T-helper 1 cell treated with Interleukin-12 subunit alpha and Interleukin-12 subunit beta and Interleukin-4 antibody, amounts not matched to agents 30 ng/mL and 1 ng/mL, for 36 hours (primary cell): ENCODE measurements at regions not wholly inside any gene's neighbourhood (a gene's known extent, or its start where the extent isn't known, plus 50 kb on each side); places are given as distances from the start of the nearest gene placed in this dataset.

Experiments used
- intact Hi-C: fragments of 100-400 bp; cut with micrococcal nuclease; formaldehyde crosslinking; loops from one replicate; pipeline ENCODE4 v1.15.1; 2024

DNA sequence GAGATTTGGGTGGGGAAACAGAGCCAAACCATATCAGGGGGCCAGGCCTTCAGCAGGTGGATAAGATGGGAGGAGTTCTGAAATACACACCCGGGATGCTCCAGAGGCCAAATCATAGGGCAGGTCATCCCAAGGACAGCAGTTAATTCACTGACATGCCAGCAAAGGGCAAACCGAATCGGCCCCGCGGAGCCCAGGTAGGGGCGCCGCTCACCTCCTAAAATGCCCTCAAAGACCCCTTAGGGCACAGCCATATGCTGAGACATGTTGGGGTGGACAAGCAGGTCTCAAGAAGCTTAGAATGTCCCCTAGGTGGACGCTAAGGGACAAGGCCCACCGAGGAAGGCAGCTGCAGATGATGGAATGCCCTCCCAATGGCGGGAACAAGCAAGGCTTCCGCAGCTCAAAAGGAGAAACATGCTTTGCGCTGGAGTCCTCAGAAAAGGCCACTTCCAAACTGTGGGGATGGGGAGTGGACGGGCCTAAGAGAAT lies 144.9 kb downstream of the ERCC6L2 start:
- intact Hi-C loops, result loop anchor here (5.0 kb wide), 1 partner anchor 42 kb away; no protein-coding TSS in a partner anchor
